SJSA1 (cell line): ENCODE measurements at regions not wholly inside any gene's neighbourhood (a gene's known extent, or its start where the extent isn't known, plus 50 kb on each side); places are given as distances from the start of the nearest gene placed in this dataset.
"Not testable (repeated sequence)": the region's sequence is repeated elsewhere in the genome, so short reads cannot be mapped to it uniquely, and the experiment has no call there.

Experiments
- DNase-seq, 2 experiments: peaks; one replicate each; pipeline ENCODE4 v3.0.0-alpha.2; 2015 to 2020; ENCODE audit warnings: low spot score in 2 of 2, low read depth in 1 of 2
- H3K27ac ChIP-seq: fragments of 250-450 bp; sonication (Bioruptor Pico); 2 replicates; pipeline ENCODE4 v1.5.1; 2020; ENCODE audit warnings: mild to moderate bottlenecking, moderate library complexity
- H3K27me3 ChIP-seq: fragments of 250-450 bp; sonication (Bioruptor Pico); replicated peaks from 2 replicates; pipeline ENCODE4 v1.5.1; 2020; ENCODE audit warnings: mild to moderate bottlenecking, moderate library complexity
- H3K36me3 ChIP-seq: fragments of 250-450 bp; sonication (Bioruptor Pico); 2 replicates; pipeline ENCODE4 v1.5.1; 2020; ENCODE audit warnings: mild to moderate bottlenecking
- H3K4me1 ChIP-seq: fragments of 250-450 bp; sonication (Bioruptor Pico); replicated peaks from 2 replicates; pipeline ENCODE4 v1.6.1; 2021; ENCODE audit warnings: mild to moderate bottlenecking
- H3K4me3 ChIP-seq: fragments of 250-450 bp; sonication (Bioruptor Pico); 2 replicates; pipeline ENCODE4 v1.5.1; 2020; ENCODE audit warnings: mild to moderate bottlenecking
- H3K9me3 ChIP-seq: fragments of 250-450 bp; sonication (Bioruptor Pico); replicated peaks from 2 replicates; pipeline ENCODE4 v1.5.1; 2020; ENCODE audit warnings: mild to moderate bottlenecking

- Histone ChIP-seq H3K4me1 (no peaks in the 10 kb centered on the region), H3K9me3 (no peaks in the 10 kb centered on the region), H3K27me3 (no peaks in the 10 kb centered on the region), H3K36me3 (no peaks in the 10 kb centered on the region), H3K4me3 (no peak overlapping the region), H3K27ac (no peak overlapping the region)
- DNase-seq, result no peak
Observed at GRCh38 chr4:25981749-25982148, 67.7 kb downstream of the SMIM20 start.

DNA sequence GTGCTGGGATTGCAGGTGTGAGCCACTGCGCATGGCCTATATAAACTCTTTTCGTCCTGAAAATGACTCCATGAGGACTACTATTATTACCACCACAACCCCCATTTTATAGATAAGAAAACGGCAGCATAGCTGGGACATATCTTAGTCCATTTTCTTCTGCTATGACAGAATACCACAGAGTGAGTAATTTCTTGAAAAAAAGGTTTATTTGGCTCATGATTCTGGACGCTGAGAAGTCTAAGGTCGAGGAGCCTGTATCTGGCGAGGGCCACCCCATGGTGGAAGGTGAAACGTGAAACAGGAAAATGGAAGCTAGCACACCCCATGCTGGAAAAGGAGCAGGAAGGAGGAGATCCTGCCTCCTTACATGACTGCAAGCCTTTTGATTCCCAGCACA is 68.9 kb downstream of the SMIM20 start:
- Histone ChIP-seq H3K4me1 (no peaks in the 10 kb centered on the region), H3K36me3 (no peaks in the 10 kb centered on the region), H3K27me3 (no peaks in the 10 kb centered on the region), H3K4me3 (no peak overlapping the region), H3K9me3 (no peaks in the 10 kb centered on the region), H3K27ac (no peak overlapping the region)
- DNase-seq, result no peak

DNA sequence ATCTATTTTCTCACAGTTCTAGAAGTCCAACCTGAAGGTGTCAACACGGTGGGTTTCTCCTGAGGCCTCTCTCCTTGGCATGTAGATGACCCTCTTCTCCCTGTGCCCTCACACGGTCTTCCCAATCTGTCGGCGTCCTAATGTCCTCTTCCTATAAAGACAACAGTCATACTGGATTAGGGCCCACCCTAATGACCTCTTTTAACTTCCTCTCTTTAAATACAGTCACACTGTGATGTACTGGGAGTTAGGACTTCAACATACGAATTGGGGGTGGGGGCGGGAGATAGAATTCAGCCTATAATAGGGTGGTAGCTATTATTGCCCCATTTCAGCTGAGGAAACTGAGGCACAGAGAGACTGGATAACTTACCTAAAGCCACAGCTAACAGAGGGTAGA is 70.2 kb downstream of the SMIM20 start:
- Histone ChIP-seq H3K27ac (no peak overlapping the region), H3K4me1 (no peaks in the 10 kb centered on the region), H3K27me3 (no peaks in the 10 kb centered on the region), H3K36me3 (no peaks in the 10 kb centered on the region), H3K4me3 (no peak overlapping the region), H3K9me3 (no peaks in the 10 kb centered on the region)
- DNase-seq, result no peak

DNA sequence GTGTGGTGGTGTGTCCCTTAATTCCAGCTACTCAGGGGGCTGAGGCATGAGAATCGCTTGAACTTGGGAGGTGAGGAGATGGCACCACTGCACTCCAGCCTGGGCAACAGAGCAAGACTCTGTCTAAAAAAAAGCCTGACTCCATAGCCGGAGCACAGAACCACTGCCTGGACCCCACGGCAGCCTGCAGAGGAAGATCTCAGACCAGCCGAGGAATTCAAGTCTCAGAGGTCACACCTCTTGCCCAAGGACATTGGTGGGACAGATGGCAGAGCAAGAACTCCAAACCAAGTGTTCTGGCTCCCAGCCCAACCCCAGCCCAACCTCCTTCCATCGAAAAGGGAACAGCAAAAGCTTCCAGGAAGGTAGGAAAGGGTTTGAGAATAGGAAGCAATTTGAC is 70.8 kb downstream of the SMIM20 start:
- Histone ChIP-seq H3K27ac (no peak overlapping the region), H3K27me3 (no peaks in the 10 kb centered on the region)

GRCh38 chr4:25986807-25987206 is 72.8 kb downstream of the SMIM20 start:
- Histone ChIP-seq H3K4me3 (no peak overlapping the region), H3K9me3 (no peaks in the 10 kb centered on the region), H3K27ac (no peak overlapping the region), H3K4me1 (no peaks in the 10 kb centered on the region), H3K27me3 (no peaks in the 10 kb centered on the region), H3K36me3 (no peaks in the 10 kb centered on the region)
- no peak for DNase-seq

More for the DNA sequence above, 70.8 kb downstream of the SMIM20 start:
- Histone ChIP-seq H3K9me3 (no peaks in the 10 kb centered on the region), H3K4me3 (no peak overlapping the region), H3K36me3 (no peaks in the 10 kb centered on the region), H3K4me1 (no peaks in the 10 kb centered on the region)
- no peak for DNase-seq

DNA sequence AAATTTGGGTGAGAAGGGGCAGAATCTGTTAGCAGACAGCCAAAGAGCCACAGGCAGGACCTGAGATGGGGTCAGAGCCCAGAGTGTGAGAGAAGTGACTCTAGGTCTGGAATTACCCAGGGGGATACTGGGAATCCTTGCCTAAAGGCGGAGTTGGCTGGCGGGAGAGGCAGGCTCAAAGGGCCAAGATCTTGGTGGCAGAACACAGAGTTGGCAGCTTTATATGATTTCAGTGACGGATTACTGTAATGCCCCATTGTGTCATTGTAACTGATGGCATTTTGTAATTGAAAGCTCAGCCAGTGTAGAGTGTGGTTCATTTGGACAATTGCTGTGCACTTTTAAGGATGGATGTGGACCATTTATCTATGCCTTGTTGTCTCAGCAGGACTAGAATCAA is 77.3 kb downstream of the SMIM20 start:
- no peaks in the 10 kb centered on the region for H3K4me1 ChIP-seq
- no peaks in the 10 kb centered on the region for H3K36me3 ChIP-seq
- H3K27ac ChIP-seq, result no peak overlapping the region
- H3K27me3 ChIP-seq, result no peaks in the 10 kb centered on the region
- DNase-seq, result no peak
- H3K9me3 ChIP-seq, result no peaks in the 10 kb centered on the region
- H3K4me3 ChIP-seq, result no peak overlapping the region

- DNase-seq, result no peak
- Histone ChIP-seq H3K4me1 (no peaks in the 10 kb centered on the region), H3K27ac (no peak overlapping the region), H3K27me3 (no peaks in the 10 kb centered on the region), H3K9me3 (no peaks in the 10 kb centered on the region), H3K4me3 (no peak overlapping the region), H3K36me3 (no peaks in the 10 kb centered on the region)
Observed at GRCh38 chr4:25993395-25994185, 79.6 kb downstream of the SMIM20 start.

DNA sequence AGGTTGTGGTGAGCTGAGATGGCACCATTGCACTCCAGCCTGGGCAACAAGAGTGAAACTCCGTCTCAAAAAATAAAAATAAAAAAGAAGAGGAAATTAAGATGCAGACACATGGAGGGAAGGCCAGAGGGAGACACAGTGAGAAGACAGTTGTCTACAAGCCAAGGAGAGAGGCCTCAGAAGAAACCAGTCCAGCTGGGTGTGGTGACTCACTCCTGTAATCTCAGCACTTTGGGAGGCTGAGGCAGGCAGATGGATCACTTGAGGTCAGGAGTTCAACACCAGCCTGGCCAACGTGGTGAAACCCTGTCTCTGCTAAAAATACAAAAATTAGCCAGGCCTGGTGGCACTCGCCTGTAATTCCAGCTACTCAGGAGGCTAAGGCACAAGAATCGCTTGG is 80.6 kb downstream of the SMIM20 start:
- H3K27ac ChIP-seq, H3K9me3 ChIP-seq, H3K4me3 ChIP-seq, H3K4me1 ChIP-seq, H3K27me3 ChIP-seq, DNase-seq, H3K36me3 ChIP-seq: not testable (repeated sequence)

DNA sequence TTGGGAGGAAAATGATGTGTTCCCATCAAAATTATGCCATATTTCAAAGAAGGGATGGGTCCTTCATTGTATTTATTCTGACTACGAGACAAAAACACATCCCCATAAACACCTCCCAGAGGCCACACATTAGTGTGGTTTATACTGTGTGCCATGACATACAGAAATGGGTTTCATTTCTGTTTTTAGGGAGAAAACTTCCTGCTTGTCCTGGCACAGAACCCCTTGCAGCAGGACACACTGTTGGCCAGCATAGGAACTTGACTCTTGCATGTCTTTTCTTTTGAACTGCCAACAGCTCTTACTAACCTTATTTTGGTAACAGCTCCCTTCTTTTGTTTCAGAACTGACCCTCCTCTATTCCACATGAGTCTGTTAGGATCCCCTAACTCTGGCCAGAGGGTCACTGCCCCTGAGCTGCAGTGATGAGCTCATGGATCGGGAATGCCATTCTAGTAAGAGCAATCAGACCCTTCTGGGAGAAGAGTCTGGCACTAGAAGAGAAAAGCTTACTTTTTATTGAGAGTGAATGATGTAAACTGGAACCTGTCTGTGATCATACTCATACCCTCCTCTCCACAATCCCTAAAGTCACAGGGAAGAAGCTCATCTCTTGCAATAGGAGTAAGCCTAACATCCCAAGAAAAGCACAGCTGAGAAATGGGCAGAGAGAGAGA is 86.4 kb downstream of the SMIM20 start:
- H3K36me3 ChIP-seq, result no peaks in the 10 kb centered on the region
- no peak overlapping the region for H3K27ac ChIP-seq
- DNase-seq, result no peak
- H3K4me1 ChIP-seq, result no peaks in the 10 kb centered on the region
- no peak overlapping the region for H3K4me3 ChIP-seq
- no peaks in the 10 kb centered on the region for H3K27me3 ChIP-seq
- H3K9me3 ChIP-seq, result no peaks in the 10 kb centered on the region

DNA sequence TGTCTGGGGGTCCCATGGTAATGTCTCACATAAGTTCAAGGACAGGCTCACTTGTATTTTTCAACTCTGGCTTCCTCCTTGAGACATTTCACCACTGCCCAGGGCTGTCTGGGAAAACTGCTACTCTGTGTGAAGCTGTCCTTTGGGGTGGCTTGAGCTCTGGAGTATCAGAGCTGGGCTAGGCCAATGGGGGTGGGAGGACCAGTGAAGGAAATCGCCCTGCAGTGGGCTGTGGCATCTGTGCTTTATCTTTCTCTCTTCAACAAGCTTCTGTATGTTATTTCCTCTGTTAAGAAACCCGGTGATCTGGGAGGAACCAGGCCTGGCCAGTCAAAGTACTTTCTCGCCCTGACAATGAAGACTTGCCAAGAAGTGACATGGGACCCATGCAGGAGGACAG is 87.4 kb downstream of the SMIM20 start:
- DNase-seq, result no peak
- H3K9me3 ChIP-seq, result no peaks in the 10 kb centered on the region
- H3K4me3 ChIP-seq, result no peak overlapping the region

GRCh38 chr4:26001816-26002215 is 87.8 kb downstream of the SMIM20 start:
- no peak for DNase-seq
- no peak overlapping the region for H3K27ac ChIP-seq
- H3K36me3 ChIP-seq, result no peaks in the 10 kb centered on the region
- no peaks in the 10 kb centered on the region for H3K9me3 ChIP-seq
- H3K27me3 ChIP-seq, result no peaks in the 10 kb centered on the region
- no peak overlapping the region for H3K4me3 ChIP-seq
- no peaks in the 10 kb centered on the region for H3K4me1 ChIP-seq

More for the DNA sequence above, 87.4 kb downstream of the SMIM20 start:
- no peak overlapping the region for H3K27ac ChIP-seq
- H3K4me1 ChIP-seq, result no peaks in the 10 kb centered on the region
- H3K36me3 ChIP-seq, result no peaks in the 10 kb centered on the region
- H3K27me3 ChIP-seq, result no peaks in the 10 kb centered on the region

- DNase-seq, result no peak
- Histone ChIP-seq H3K27ac (no peak overlapping the region), H3K27me3 (no peaks in the 10 kb centered on the region), H3K36me3 (no peaks in the 10 kb centered on the region), H3K4me1 (no peaks in the 10 kb centered on the region), H3K9me3 (no peaks in the 10 kb centered on the region), H3K4me3 (no peak overlapping the region)
Observed at GRCh38 chr4:26003056-26003455, 89.0 kb downstream of the SMIM20 start.

GRCh38 chr4:26004290-26004689 is 90.3 kb downstream of the SMIM20 start:
- Histone ChIP-seq H3K4me1 (no peaks in the 10 kb centered on the region), H3K36me3 (no peaks in the 10 kb centered on the region), H3K4me3 (no peak overlapping the region), H3K27ac (no peak overlapping the region), H3K9me3 (no peaks in the 10 kb centered on the region), H3K27me3 (no peaks in the 10 kb centered on the region)
- DNase-seq, result no peak

DNA sequence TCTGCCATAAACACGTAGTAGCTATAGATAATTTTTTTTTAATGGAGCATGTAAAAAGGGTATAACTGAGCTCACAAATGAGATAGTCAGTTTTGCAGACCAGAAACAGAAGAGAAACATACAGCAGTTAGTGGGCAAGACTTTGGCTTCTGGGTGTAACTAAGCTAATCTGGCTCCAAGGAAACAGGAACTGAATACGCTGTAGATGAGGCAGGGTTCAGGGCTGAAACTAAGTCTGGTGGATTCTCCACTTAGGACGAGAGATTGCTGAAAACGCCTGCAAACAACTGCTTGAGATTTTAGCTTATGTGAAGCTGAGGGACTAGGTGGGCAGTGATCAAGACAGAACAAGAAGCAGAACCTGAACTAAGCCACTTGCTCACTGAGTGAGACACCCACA is 91.7 kb downstream of the SMIM20 start:
- H3K27me3 ChIP-seq, result no peaks in the 10 kb centered on the region
- H3K4me1 ChIP-seq, result no peaks in the 10 kb centered on the region
- H3K4me3 ChIP-seq, result no peak overlapping the region
- no peaks in the 10 kb centered on the region for H3K9me3 ChIP-seq
- H3K36me3 ChIP-seq, result no peaks in the 10 kb centered on the region
- DNase-seq, result no peak
- no peak overlapping the region for H3K27ac ChIP-seq
